Stimulated activated CD4-positive, alpha-beta T cell treated with anti-CD3 and anti-CD28 coated beads, Interleukin-15, amount 100 ng/mL, for 48 hours (primary cell): ENCODE measurements at regions not wholly inside any gene's neighbourhood (a gene's known extent, or its start where the extent isn't known, plus 50 kb on each side); places are given as distances from the start of the nearest gene placed in this dataset.
"Not testable (repeated sequence)": the region's sequence is repeated elsewhere in the genome, so short reads cannot be mapped to it uniquely, and the experiment has no call there.

Experiments used
- DNase-seq, 2 donors: peaks; one replicate each; pipeline ENCODE4 v3.0.0-alpha.2; 2020; ENCODE audit warnings: low read depth in 2 of 2

- DNase-seq = no peak
Observed at GRCh38 chr7:16089801-16090200, 331.5 kb downstream of the CRPPA start.

GRCh38 chr7:16089191-16089590 lies 332.1 kb downstream of the CRPPA start:
- no peak for DNase-seq

GRCh38 chr7:16086743-16087142 lies 334.6 kb downstream of the CRPPA start:
- DNase-seq = no peak

DNA sequence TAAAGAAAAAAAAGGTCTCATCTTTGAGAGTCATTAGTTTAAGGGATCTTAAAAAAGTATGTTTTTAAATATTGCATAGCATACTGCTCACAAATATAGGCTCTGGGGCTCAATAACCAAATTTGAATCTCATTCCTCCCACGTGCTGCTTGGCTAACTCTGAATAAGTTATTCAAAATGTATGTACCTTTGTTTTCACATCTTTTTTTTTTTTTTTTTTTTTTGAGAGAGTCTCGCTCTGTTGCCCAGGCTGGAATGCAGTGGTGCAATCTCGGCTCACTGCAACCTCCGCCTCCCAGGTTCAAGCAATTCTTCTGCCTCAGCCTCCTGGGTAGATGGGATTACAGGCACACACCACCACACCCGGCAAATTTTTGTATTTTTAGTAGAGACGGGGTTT lies 335.6 kb downstream of the CRPPA start:
- not testable (repeated sequence) for DNase-seq

- no peak for DNase-seq
Observed at GRCh38 chr7:16084875-16085274, 336.5 kb downstream of the CRPPA start.

- no peak for DNase-seq
Observed at GRCh38 chr7:16084370-16084769, 337.0 kb downstream of the CRPPA start.

DNA sequence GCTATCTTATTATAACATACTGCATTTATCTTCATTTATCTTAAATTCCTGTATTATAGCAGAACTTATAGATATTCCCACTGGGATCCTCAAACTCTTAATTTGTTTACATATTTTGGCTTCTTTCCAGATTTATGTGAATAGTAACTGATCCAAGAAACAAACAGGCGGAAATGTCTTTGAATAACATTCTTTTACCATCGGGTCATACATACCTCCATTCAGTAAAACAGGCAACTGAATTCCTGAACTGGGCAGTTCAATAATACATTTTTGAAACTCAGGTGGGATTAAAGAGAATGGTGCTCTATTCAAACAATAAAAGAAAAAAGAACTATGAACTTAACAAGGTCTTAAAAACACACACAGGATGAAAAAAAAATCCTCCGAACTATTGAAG lies 337.4 kb downstream of the CRPPA start:
- DNase-seq = no peak

DNA sequence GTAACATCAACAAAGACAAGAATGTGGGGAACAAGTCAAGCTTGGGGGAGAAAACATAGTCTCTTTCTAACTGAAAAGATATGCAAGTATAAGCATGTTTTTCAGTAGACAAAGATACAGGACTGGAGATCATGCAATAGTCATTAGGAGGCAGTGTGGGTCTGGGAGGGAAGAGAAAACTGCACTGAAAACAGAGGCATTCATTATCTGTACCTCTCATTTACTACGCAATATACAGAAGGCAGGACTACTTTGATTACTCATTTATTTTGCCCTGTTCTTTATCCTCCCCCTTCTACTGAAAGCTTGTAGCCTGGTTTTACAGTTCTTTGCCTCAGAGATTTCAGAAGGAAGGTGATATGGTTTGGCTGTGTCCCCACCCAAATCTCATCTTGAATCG lies 341.2 kb downstream of the CRPPA start:
- DNase-seq = no peak

- DNase-seq = no peak
Observed at GRCh38 chr7:16079723-16080122, 341.6 kb downstream of the CRPPA start.

DNA sequence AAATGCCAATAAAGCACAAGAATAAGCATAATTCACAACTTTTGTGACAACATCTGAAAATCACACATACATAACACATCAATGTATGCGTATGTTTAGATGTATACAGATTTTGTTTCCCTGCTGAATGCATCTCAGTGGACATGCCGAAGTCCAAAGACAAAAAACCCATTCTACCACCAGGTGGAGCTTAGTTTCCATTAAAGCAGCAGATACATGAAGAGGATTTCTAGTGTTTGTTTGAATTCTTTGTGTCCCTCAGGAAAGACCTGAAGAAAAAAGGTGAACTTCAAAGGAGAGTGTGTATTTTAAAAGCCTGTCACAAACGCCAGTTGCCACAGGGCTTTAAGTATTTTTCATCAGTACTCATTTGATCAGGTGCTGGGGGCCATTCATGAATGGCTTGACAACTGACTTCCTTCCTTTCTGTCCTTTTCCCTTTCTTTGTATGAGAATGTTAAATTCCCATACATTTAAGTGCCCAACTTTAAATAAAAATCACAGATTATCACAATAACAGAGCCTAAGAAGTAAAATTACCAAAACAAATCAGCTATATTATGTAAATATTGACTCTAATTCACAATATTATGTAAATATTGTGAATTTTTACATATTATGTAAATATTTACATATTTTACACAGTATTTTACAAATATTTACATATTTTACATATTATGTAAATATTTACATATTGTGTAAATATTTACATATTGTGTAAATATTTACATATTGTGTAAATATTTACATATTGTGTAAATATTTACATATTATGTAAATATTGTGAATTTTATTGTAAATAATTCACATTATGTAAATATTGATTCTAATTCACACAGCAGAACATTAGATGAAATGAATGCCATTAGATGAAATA lies 343.0 kb downstream of the CRPPA start:
- DNase-seq = no peak

DNA sequence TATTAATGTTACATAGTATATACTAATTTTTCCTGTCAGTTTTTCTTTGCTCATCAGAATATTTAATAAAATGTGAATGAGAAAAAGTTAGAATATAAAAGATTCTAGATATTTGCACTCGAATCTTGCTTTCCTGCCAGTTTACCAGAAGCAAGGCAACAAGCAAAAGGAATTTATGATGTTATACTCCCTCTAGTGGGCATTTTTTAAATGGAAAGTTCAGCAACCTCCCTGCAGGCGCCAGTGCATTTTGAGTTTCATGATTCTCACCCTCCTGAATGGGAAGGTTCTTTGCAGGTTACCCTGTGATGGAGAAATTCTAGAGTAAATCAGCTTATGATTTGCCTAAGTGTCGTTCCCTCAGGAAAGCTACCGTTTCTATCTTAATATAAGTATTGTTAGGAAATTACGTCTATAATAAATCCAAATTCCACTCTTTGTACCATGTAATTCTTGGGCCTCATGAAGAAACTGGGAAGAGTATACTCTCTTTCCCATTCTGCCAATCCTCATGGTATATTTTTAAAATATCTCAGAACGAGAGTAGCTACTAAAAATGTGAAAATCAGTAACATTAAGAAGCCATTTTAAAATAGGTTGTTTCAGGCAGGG lies 350.0 kb downstream of the CRPPA start:
- DNase-seq = no peak

GRCh38 chr7:16070806-16071205 lies 350.5 kb downstream of the CRPPA start:
- no peak for DNase-seq

GRCh38 chr7:16069998-16070397 lies 351.3 kb downstream of the CRPPA start:
- no peak for DNase-seq

GRCh38 chr7:16068183-16068582 lies 353.2 kb downstream of the CRPPA start:
- DNase-seq = no peak

- DNase-seq = no peak
Observed at GRCh38 chr7:16067711-16068110, 353.6 kb downstream of the CRPPA start.

GRCh38 chr7:16066805-16067459 lies 354.4 kb downstream of the CRPPA start:
- no peak for DNase-seq

- DNase-seq = no peak
Observed at GRCh38 chr7:16065939-16066338, 355.4 kb downstream of the CRPPA start.

GRCh38 chr7:16063716-16064675 lies 357.3 kb downstream of the CRPPA start:
- no peak for DNase-seq

- DNase-seq = no peak
Observed at GRCh38 chr7:16063221-16063620, 358.1 kb downstream of the CRPPA start.

GRCh38 chr7:16062269-16062668 lies 359.1 kb downstream of the CRPPA start:
- DNase-seq = no peak

DNA sequence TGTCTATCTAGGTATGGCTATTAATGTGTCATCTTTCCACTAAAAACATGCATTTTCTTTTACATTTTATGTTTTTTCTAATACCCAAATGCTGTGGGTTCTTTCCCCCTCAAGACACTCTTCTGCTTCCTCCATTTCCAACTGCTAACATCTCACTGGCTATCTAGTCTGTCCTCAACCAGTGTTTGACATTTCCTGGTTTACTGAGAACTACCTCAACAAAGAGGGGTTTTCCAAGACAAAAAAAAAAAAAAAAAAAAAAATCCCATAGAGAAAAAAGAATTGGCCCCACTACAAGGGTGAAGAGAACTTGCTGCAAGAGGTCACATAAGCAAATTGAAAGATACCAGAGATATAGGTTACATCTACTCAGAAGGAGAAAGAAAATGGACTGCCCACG lies 359.7 kb downstream of the CRPPA start:
- DNase-seq = no peak

DNA sequence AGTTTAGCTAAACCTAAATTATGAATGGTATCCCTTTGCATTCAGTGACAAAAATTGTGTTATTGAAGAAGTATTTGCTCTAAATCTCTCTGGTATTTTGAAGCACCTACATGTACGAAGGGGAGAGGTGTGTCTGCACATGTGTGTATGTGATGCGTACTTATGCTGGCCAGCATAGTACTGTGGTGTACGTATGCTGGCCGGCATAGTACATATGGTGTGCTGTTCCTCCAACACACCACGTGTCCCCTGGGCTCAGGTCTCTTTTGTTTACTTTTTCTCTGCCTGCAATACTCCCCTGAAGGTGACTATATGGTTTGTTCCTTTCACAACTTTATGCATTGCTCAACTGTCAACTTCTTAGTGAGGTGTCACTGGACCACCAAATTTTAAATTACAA lies 360.3 kb downstream of the CRPPA start:
- DNase-seq = no peak
